ENCODE measurements at regions not wholly inside any gene's neighbourhood (a gene's known extent, or its start where the extent isn't known, plus 50 kb on each side); places are given as distances from the start of the nearest gene placed in this dataset.

DNA sequence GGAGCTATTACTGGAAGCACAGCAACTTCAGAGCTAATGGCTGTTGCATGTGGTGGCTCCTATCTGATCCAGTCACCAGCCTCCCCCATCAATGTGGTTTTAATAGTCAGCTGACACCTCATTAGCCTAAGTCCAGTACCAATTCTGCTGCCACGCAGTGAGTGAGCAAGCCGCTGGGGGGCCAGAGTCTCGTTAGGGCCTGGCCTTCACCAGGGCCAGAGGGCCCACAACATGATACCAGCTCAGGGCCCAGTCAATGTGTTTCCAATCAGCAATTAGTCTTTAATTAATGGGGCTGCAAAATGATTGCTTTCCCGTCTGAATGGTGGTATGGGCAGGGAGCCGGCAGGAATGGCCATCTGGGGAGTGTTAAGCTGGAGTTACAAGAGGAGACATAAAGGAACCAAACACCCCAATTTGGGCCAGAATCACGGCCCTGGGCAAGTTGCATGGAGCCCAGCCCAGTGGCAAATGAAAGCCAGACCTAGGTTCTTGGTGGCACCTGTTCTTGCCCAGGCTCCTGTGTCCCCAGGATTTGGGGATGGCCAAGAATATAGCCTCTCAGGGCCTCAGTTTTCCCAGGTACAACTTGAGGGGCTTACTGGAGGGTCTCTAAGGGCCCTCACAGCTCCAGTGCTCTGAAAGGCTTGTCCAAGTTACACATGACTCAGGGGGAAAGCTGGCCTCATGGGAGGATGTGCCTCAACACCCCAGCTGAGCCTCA, 119.2 kb downstream of the EFNB1 start:
- no peak overlapping the region for H3K4me3 ChIP-seq (ENCODE audit: low read depth, low read length)
- ChIA-PET CTCF (interaction anchor here (0.8 to 2.8 kb wide), 4 partner anchors 10 to 125 kb away, joined by 3 to 9 read pairs (median 4); no protein-coding TSS in a partner anchor), POLR2A (no interaction called here)
- no peaks in the 10 kb centered on the region for H3K27me3 ChIP-seq (ENCODE audit: control insufficient read depth, insufficient read depth, low read length)
- TF ChIP-seq, protein P1, sequence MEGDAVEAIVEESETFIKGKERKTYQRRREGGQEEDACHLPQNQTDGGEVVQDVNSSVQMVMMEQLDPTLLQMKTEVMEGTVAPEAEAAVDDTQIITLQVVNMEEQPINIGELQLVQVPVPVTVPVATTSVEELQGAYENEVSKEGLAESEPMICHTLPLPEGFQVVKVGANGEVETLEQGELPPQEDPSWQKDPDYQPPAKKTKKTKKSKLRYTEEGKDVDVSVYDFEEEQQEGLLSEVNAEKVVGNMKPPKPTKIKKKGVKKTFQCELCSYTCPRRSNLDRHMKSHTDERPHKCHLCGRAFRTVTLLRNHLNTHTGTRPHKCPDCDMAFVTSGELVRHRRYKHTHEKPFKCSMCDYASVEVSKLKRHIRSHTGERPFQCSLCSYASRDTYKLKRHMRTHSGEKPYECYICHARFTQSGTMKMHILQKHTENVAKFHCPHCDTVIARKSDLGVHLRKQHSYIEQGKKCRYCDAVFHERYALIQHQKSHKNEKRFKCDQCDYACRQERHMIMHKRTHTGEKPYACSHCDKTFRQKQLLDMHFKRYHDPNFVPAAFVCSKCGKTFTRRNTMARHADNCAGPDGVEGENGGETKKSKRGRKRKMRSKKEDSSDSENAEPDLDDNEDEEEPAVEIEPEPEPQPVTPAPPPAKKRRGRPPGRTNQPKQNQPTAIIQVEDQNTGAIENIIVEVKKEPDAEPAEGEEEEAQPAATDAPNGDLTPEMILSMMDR (IDR thresholded peaks at IDR 0.05; ENCODE audit: insufficient read depth, low read depth, low read length), result no peak
- H3K36me3 ChIP-seq (ENCODE audit: control insufficient read depth, insufficient read depth, low read length), result no peaks in the 10 kb centered on the region
- DNase-seq (ENCODE audit: low read depth), result no peak

GRCh38 chrX:68945603-68946228, 116.9 kb downstream of the EFNB1 start:
- DNase-seq (ENCODE audit: low read depth), result no peak
- no peaks in the 10 kb centered on the region for H3K27me3 ChIP-seq (ENCODE audit: control insufficient read depth, insufficient read depth, low read length)
- ChIA-PET CTCF (interaction anchor here (0.9 to 2.8 kb wide), 9 partner anchors 10 to 183 kb away, joined by 3 to 9 read pairs (median 3); no protein-coding TSS in a partner anchor), POLR2A (interaction anchor here (0.6 kb wide), 1 partner anchor 32 kb away, joined by 4 read pairs; no protein-coding TSS in a partner anchor)
- H3K36me3 ChIP-seq (ENCODE audit: control insufficient read depth, insufficient read depth, low read length), result no peaks in the 10 kb centered on the region
- TF ChIP-seq, protein P1 (IDR thresholded peaks at IDR 0.05; ENCODE audit: insufficient read depth, low read depth, low read length), result peak; percentile 33; the same call in 1 of the 2 replicates
- no peak overlapping the region for H3K4me3 ChIP-seq (ENCODE audit: low read depth, low read length)

DNA sequence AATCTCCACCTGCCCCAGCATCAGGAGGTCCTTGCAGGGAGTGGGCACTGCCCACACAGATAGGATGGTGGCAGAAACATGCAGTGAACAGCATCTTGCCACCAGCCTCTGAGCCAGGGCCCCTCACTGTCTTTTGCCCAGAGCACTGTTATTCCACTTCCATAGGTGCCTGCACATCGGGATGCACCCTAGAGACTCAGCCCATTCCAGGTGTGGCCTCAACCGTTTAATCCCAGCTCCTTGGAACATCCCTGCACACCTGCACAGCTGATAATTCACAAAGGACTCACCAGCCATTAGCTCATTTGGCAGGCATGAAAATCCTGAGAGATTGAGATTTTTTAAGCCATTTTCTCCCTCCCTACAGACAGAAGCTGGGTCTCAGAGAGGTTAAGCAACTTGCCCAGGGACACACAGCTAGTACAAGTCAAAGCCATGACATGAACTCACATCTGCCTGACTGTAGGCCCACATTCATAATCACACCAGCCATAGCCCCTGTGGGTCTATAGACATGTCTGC, 116.3 kb downstream of the EFNB1 start:
- Histone ChIP-seq H3K4me3 (ENCODE audit: low read depth, low read length) (no peak overlapping the region), H3K36me3 (ENCODE audit: control insufficient read depth, insufficient read depth, low read length) (no peaks in the 10 kb centered on the region), H3K27me3 (ENCODE audit: control insufficient read depth, insufficient read depth, low read length) (no peaks in the 10 kb centered on the region)
- POLR2A ChIA-PET, result interaction anchor here (0.6 kb wide), 1 partner anchor 33 kb away, joined by 4 read pairs; no protein-coding TSS in a partner anchor
- CTCF ChIA-PET, result interaction anchor here (0.9 to 2.8 kb wide), 5 partner anchors 9 to 34 kb away, joined by 3 to 9 read pairs (median 3); no protein-coding TSS in a partner anchor
- no peak for DNase-seq (ENCODE audit: low read depth)
- TF ChIP-seq, protein P1 (IDR thresholded peaks at IDR 0.05; ENCODE audit: insufficient read depth, low read depth, low read length), result no peak

DNA sequence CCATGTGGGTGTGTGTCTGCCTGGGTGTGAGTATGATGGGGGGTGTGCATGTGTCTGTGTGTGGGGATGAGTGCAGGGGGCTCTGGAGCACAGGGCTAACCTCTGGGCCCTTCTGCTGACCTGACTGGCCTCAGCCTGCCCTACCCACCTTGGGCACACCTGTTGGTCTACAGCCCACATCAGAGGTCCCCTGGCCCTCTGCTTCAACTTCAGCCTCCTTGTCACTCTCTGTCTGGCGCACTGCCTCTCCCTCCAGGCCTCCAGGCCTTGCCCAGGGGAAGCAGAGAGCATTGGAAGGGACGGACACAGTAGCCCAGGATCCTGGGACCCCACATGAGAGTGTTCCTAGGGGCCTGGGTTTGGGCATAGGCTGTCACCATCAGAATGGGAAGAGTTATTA, 115.4 kb downstream of the EFNB1 start:
- Histone ChIP-seq H3K27me3 (ENCODE audit: control insufficient read depth, insufficient read depth, low read length) (no peaks in the 10 kb centered on the region), H3K4me3 (ENCODE audit: low read depth, low read length) (no peak overlapping the region), H3K36me3 (ENCODE audit: control insufficient read depth, insufficient read depth, low read length) (no peaks in the 10 kb centered on the region)
- TF ChIP-seq, protein P1 (IDR thresholded peaks at IDR 0.05; ENCODE audit: insufficient read depth, low read depth, low read length), result no peak
- DNase-seq (ENCODE audit: low read depth), result no peak
- ChIA-PET CTCF (no interaction called here), POLR2A (no interaction called here)

DNA sequence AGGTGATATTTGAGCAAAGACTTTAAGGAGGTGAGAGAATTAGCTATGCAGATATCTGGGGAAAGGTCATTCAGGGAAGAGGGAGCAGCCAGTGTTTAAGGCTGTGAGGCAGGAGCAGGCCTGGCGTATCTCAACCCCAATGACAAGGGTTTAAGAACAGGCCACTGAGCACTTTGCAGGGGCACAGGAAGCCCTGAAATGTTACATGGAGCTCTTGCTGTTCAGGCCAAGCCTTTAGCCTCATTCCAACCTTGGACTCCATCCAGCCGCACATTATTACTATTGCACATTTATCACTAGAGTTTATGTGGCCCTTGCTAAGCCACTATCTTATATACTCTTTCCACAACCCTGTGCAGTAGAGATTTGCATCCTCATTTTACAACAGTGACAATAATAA, 114.0 kb downstream of the EFNB1 start:
- Histone ChIP-seq H3K36me3 (ENCODE audit: control insufficient read depth, insufficient read depth, low read length) (no peaks in the 10 kb centered on the region), H3K4me3 (ENCODE audit: low read depth, low read length) (no peak overlapping the region), H3K27me3 (ENCODE audit: control insufficient read depth, insufficient read depth, low read length) (no peaks in the 10 kb centered on the region)
- POLR2A ChIA-PET, result no interaction called here
- DNase-seq (ENCODE audit: low read depth), result no peak
- CTCF ChIA-PET, result interaction anchor here (0.6 kb wide), 1 partner anchor 57 kb away, joined by 3 read pairs; no protein-coding TSS in a partner anchor
- TF ChIP-seq, protein P1 (IDR thresholded peaks at IDR 0.05; ENCODE audit: insufficient read depth, low read depth, low read length), result no peak

Data from BJ (cell line).